Vagina (tissue), 2 donors: ENCODE measurements at regions not wholly inside any gene's neighbourhood (a gene's known extent, or its start where the extent isn't known, plus 50 kb on each side); places are given as distances from the start of the nearest gene placed in this dataset.

Experiments used
- POLR2A ChIP-seq, 2 donors: fragments of 450-650 bp; IDR thresholded peaks; one replicate each; pipeline ENCODE4 v1.6.1; 2017; ENCODE audit warnings: antibody characterized with exemption in 2 of 2, mild to moderate bottlenecking in 2 of 2, moderate library complexity in 2 of 2
- POLR2AphosphoS5 ChIP-seq, 2 donors: sonication (generic); formaldehyde crosslinking; IDR thresholded peaks; one replicate each; pipeline ENCODE4 v1.9.0; 2017; ENCODE audit warnings: antibody characterized with exemption in 2 of 2, mild to moderate bottlenecking in 2 of 2, low read depth in 1 of 2; ENCODE audit not compliant: insufficient read depth in 1 of 2
- TF ChIP-seq, protein P1 (sequence below), 3 experiments: fragments of 450-650 bp in 2 of 3; fragments of 200-600 bp in 1 of 3; sonication (generic) in 1 of 3; IDR thresholded peaks; one replicate each; pipeline ENCODE4 v1.5.1; 2017 to 2019; ENCODE audit warnings: antibody characterized with exemption in 3 of 3, mild to moderate bottlenecking in 2 of 3, moderate library complexity in 2 of 3

DNA sequence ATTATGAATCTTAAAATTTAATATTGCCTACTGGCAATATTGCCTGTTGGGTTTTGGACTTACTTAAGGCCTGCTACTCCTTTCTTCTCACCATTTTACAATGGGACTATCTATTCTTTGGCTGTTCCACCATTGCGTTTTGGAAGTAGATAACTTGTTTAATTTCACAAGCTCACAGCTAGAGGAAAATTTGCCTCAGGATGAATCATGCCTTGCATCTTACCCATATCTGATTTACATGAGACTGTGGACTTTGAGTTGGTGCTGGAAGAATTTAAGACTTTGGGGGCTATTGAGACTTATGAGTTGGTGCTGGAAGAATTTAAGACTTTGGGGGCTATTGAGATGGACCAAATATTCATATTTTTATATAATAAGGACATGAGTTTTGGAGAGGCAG is 662.6 kb downstream of the METTL15 start:
- TF ChIP-seq, protein P1, sequence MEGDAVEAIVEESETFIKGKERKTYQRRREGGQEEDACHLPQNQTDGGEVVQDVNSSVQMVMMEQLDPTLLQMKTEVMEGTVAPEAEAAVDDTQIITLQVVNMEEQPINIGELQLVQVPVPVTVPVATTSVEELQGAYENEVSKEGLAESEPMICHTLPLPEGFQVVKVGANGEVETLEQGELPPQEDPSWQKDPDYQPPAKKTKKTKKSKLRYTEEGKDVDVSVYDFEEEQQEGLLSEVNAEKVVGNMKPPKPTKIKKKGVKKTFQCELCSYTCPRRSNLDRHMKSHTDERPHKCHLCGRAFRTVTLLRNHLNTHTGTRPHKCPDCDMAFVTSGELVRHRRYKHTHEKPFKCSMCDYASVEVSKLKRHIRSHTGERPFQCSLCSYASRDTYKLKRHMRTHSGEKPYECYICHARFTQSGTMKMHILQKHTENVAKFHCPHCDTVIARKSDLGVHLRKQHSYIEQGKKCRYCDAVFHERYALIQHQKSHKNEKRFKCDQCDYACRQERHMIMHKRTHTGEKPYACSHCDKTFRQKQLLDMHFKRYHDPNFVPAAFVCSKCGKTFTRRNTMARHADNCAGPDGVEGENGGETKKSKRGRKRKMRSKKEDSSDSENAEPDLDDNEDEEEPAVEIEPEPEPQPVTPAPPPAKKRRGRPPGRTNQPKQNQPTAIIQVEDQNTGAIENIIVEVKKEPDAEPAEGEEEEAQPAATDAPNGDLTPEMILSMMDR (IDR thresholded peaks at IDR 0.05), result no peak
- TF ChIP-seq POLR2A (IDR thresholded peaks at IDR 0.05) (no peak), POLR2AphosphoS5 (IDR thresholded peaks at IDR 0.05; ENCODE audit: insufficient read depth in 1 of 2, low read depth in 1 of 2) (no peak)
